Gastroesophageal sphincter (tissue), 3 donors: ENCODE measurements at regions not wholly inside any gene's neighbourhood (a gene's known extent, or its start where the extent isn't known, plus 50 kb on each side); places are given as distances from the start of the nearest gene placed in this dataset.

Source experiments
- EP300 ChIP-seq: sonication (generic); formaldehyde crosslinking; IDR thresholded peaks from one replicate; pipeline ENCODE4 v1.6.1; 2017; ENCODE audit warnings: antibody characterized with exemption, mild to moderate bottlenecking
- POLR2A ChIP-seq, 2 donors: fragments of 450-650 bp; IDR thresholded peaks; one replicate each; pipeline ENCODE4 v1.6.1; 2017; ENCODE audit warnings: antibody characterized with exemption in 2 of 2, mild to moderate bottlenecking in 2 of 2, moderate library complexity in 1 of 2
- TF ChIP-seq, protein P1 (sequence below), 4 experiments: fragments of 200-600 bp in 2 of 4; fragments of 450-650 bp in 2 of 4; sonication (generic) in 1 of 4; IDR thresholded peaks; one replicate each; pipeline ENCODE4 v1.5.1; 2017 to 2019; ENCODE audit warnings: antibody characterized with exemption in 4 of 4, mild to moderate bottlenecking in 2 of 4, moderate library complexity in 2 of 4

- TF ChIP-seq POLR2A (IDR thresholded peaks at IDR 0.05) (no peak), EP300 (no peak)
- TF ChIP-seq, protein P1, sequence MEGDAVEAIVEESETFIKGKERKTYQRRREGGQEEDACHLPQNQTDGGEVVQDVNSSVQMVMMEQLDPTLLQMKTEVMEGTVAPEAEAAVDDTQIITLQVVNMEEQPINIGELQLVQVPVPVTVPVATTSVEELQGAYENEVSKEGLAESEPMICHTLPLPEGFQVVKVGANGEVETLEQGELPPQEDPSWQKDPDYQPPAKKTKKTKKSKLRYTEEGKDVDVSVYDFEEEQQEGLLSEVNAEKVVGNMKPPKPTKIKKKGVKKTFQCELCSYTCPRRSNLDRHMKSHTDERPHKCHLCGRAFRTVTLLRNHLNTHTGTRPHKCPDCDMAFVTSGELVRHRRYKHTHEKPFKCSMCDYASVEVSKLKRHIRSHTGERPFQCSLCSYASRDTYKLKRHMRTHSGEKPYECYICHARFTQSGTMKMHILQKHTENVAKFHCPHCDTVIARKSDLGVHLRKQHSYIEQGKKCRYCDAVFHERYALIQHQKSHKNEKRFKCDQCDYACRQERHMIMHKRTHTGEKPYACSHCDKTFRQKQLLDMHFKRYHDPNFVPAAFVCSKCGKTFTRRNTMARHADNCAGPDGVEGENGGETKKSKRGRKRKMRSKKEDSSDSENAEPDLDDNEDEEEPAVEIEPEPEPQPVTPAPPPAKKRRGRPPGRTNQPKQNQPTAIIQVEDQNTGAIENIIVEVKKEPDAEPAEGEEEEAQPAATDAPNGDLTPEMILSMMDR (IDR thresholded peaks at IDR 0.05), result no peak
Measured at GRCh38 chr3:178010306-178010705, 525.9 kb upstream of the KCNMB2 start.
